HG03432 (cell line): ENCODE measurements at regions not wholly inside any gene's neighbourhood (a gene's known extent, or its start where the extent isn't known, plus 50 kb on each side); places are given as distances from the start of the nearest gene placed in this dataset.
"Not testable (repeated sequence)": the region's sequence is repeated elsewhere in the genome, so short reads cannot be mapped to it uniquely, and the experiment has no call there.

Experiments used
- ATAC-seq: cut with Tn5 transposase; IDR thresholded peaks from one replicate; pipeline ENCODE4 v1.9.1; 2021; ENCODE audit warnings: mild to moderate bottlenecking, moderate library complexity; ENCODE audit not compliant: unreplicated experiment

- no peak for ATAC-seq
These were observed 179.2 kb upstream of the PROK2 start for GRCh38 chr3:71964170-71964569.

GRCh38 chr3:71962561-71963240 is 177.8 kb upstream of the PROK2 start:
- ATAC-seq, result no peak

- no peak for ATAC-seq
These were observed 176.9 kb upstream of the PROK2 start for GRCh38 chr3:71961891-71962290.

GRCh38 chr3:71961378-71961777 is 176.4 kb upstream of the PROK2 start:
- no peak for ATAC-seq

- no peak for ATAC-seq
These were observed 173.6 kb upstream of the PROK2 start for GRCh38 chr3:71958533-71958932.

GRCh38 chr3:71956716-71957115 is 171.8 kb upstream of the PROK2 start:
- ATAC-seq, result no peak

GRCh38 chr3:71956069-71956340 is 171.1 kb upstream of the PROK2 start:
- peak; percentile 28 for ATAC-seq

GRCh38 chr3:71955240-71956068 is 170.5 kb upstream of the PROK2 start:
- peak; percentile 56 for ATAC-seq

- ATAC-seq, result no peak
These were observed 166.9 kb upstream of the PROK2 start for GRCh38 chr3:71951842-71952241.

GRCh38 chr3:71951361-71951760 is 166.4 kb upstream of the PROK2 start:
- no peak for ATAC-seq

- ATAC-seq, result no peak
These were observed 164.5 kb upstream of the PROK2 start for GRCh38 chr3:71949442-71949841.

- no peak for ATAC-seq
These were observed 159.6 kb upstream of the PROK2 start for GRCh38 chr3:71944482-71945065.

GRCh38 chr3:71942432-71943187 is 157.7 kb upstream of the PROK2 start:
- no peak for ATAC-seq

GRCh38 chr3:71940486-71940885 is 155.5 kb upstream of the PROK2 start:
- no peak for ATAC-seq

- ATAC-seq, result not testable (repeated sequence)
These were observed 153.1 kb upstream of the PROK2 start for GRCh38 chr3:71938081-71938480.

GRCh38 chr3:71936681-71937080 is 151.7 kb upstream of the PROK2 start:
- no peak for ATAC-seq

- no peak for ATAC-seq
These were observed 149.7 kb upstream of the PROK2 start for GRCh38 chr3:71934520-71935270.

GRCh38 chr3:71931922-71932321 is 147.0 kb upstream of the PROK2 start:
- no peak for ATAC-seq

- peak; percentile 83 for ATAC-seq
These were observed 145.4 kb upstream of the PROK2 start for GRCh38 chr3:71930056-71930991.

GRCh38 chr3:71928212-71928611 is 143.3 kb upstream of the PROK2 start:
- no peak for ATAC-seq
